K562 (cell line): ENCODE measurements at regions not wholly inside any gene's neighbourhood (a gene's known extent, or its start where the extent isn't known, plus 50 kb on each side); places are given as distances from the start of the nearest gene placed in this dataset.

Source experiments
- EZH2 ChIP-seq: IDR thresholded peaks from 2 replicates; pipeline ENCODE4 v1.6.1; 2012; ENCODE audit warnings: low read depth, mild to moderate bottlenecking, inconsistent platforms, low read length, borderline replicate concordance
- HDAC8 ChIP-seq: fragments of 450-650 bp; IDR thresholded peaks from 2 replicates; pipeline ENCODE4 v1.6.1; 2016; ENCODE audit warnings: mild to moderate bottlenecking, missing genetic modification characterization, moderate library complexity, missing compliant biosample characterization
- JUNB ChIP-seq: fragments of 450-650 bp; formaldehyde crosslinking; conservative IDR thresholded peaks from 2 replicates; pipeline ENCODE4 v1.4.0; 2020; ENCODE audit warnings: mild to moderate bottlenecking
- MAZ ChIP-seq, 2 experiments: fragments of 450-650 bp in 1 of 2; sonication (generic) in 1 of 2; formaldehyde crosslinking; IDR thresholded peaks in 1 of 2; conservative IDR thresholded peaks in 1 of 2; 2 replicates each; pipeline versions ENCODE4 v1.4.0 to v1.5.0; 2020; ENCODE audit warnings: mild to moderate bottlenecking in 1 of 2, missing genetic modification reagents in 1 of 2
- ZNF274 ChIP-seq: IDR thresholded peaks from 2 replicates; pipeline ENCODE4 v1.6.1; 2011; ENCODE audit warnings: low read depth, mild to moderate bottlenecking, low read length, moderate library complexity, borderline replicate concordance
- TF ChIP-seq, protein P1 (sequence below): sonication (generic); formaldehyde crosslinking; IDR thresholded peaks from 2 replicates; pipeline ENCODE4 v1.5.0; 2020; ENCODE audit warnings: missing genetic modification reagents
- TF ChIP-seq, protein P2 (sequence below): fragments of 450-650 bp; formaldehyde crosslinking; IDR thresholded peaks from 2 replicates; pipeline ENCODE4 v1.4.0; 2022; ENCODE audit warnings: missing genetic modification characterization

DNA sequence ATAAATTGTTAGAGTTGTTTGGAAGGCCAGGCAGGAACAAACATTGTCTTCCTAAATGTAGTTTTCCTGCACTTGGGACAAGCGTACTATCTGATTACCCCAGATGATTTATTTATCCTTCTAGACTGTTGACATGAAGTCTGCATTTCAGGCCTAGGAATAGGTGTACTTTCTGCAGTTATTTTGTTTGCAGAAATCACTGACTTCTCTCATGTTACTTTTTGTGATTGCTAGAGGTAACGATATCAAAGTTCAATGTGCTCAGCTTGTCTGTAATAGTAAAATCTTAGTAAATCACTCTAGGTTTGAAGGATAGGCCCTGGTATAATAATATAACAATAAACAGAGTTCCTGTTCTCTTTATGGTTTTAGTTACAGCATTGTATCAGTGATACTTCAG, 75.4 kb upstream of the HDAC9 start:
- TF ChIP-seq EZH2 (no peak), ZNF274 (no peak), HDAC8 (tag) (no peak), JUNB (CRISPR knock-in tag) (no peak), MAZ (CRISPR knock-in tag; conservative IDR thresholded peaks at IDR 0.05 in 1 of 2, IDR thresholded peaks at IDR 0.05 in 1 of 2) (no peak)
- TF ChIP-seq, protein P1, sequence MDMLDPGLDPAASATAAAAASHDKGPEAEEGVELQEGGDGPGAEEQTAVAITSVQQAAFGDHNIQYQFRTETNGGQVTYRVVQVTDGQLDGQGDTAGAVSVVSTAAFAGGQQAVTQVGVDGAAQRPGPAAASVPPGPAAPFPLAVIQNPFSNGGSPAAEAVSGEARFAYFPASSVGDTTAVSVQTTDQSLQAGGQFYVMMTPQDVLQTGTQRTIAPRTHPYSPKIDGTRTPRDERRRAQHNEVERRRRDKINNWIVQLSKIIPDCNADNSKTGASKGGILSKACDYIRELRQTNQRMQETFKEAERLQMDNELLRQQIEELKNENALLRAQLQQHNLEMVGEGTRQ (CRISPR knock-in tag): no peak
- TF ChIP-seq, protein P2, sequence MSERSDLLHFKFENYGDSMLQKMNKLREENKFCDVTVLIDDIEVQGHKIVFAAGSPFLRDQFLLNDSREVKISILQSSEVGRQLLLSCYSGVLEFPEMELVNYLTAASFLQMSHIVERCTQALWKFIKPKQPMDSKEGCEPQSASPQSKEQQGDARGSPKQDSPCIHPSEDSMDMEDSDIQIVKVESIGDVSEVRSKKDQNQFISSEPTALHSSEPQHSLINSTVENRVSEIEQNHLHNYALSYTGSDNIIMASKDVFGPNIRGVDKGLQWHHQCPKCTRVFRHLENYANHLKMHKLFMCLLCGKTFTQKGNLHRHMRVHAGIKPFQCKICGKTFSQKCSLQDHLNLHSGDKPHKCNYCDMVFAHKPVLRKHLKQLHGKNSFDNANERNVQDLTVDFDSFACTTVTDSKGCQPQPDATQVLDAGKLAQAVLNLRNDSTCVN: no peak
